Kasumi-1 (cell line): ENCODE measurements at regions not wholly inside any gene's neighbourhood (a gene's known extent, or its start where the extent isn't known, plus 50 kb on each side); places are given as distances from the start of the nearest gene placed in this dataset.
"Not testable (repeated sequence)": the region's sequence is repeated elsewhere in the genome, so short reads cannot be mapped to it uniquely, and the experiment has no call there.

Experiments
- DNase-seq, 2 experiments: peaks; one replicate each; lab custom pipeline; 2025; lab: John Stamatoyannopoulos, UW

DNA sequence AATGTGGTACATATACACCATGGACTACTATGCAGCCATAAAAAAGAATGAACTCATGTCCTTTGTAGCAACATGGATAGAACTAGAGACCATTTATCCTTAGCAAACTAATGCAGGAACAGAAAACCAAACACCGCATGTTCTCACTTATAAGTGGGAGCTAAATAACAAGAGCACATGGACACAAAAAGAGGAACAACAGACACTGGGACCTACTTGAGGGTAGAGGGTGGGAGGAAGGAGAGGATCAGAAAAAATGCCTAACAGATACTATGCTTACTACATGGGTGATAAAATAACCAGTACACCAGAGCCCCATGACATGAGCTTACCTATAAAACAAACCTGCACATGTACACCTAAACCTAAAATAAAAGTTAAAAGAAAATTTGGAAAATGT, 82.0 kb upstream of the ADRB2 start:
- peak; percentile 50 to 53 for DNase-seq

DNA sequence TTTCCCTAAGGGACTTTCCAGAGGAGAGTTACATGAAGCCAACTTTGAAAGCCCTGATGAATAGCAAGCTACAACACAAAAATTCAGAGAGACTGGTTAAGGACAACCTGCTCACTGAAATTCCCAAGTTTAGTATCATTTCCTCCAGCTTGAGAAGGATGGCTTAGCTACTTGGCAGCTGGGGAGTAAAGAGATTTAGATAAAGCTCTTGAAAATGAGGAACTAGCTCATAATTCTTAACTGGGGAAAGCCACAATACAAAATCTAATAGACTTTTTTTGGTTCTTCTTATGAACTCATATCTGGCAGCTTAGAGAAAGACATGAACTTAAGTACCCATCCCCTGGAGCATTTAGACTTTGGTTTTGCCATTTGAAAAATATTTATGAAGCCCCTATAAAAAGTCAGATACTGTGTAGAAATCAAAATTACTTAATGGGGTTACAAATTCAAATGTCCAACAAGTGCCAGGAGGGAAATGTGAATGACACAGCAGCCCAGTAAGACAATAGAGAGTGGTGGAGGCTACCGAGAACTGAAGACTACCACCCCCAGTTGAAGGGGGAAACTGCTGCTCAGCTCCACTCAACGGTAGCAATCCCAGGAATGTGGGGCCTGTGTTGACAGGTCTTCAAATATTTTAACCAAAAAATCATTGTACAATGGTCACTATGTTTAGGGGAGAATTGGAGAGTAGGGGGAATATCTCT, 79.4 kb upstream of the ADRB2 start:
- DNase-seq, result peak; percentile 85 to 86

DNA sequence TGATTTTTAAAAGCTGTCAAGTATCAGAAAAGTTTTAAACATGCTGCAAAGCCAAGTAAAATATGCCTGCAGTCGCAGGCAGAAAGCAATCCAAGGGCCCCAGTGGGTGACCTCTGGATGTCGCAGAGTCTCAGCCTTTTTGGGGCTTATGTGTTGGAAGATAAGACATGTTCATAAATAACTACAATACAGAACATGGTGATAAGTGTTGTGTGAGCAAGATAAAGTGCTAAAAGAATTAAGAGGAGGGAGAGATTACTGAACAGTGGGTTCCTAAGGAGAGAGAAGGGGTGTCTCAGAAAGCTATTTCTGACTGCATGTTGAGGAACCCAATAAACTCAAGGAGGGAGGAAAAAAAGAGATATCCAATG, 78.9 kb upstream of the ADRB2 start:
- no peak for DNase-seq

DNA sequence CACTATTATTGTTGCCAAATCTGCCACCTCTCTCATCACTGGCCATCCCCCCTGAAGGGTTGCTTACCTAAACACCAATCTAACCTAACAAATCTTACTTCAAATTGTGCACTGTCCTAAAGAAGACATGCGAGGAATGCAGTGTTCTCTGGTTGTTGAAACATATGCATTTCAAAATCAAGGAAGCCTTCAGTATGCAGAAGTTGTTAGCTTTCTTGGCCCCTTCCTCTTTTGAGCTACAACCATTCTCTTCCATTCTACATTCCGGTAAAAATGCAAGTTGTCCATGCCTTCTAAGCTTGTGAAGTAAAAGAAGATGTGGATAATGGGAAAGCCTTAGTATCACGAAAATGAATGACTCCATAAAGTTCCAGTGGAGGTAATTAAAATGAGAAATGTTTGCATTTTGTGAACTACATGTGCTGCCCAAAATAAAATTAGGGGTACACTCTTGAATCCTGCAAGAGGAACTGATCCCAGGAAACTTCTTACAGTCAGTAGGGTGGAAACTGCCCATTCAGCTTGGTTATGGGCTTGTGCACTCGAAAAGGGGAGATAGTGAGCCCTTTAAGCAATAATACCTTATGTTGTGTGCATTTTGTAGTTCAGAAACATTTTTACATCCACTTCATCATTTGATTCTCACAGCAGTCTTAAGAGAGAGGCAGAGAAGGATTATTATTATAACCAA, 77.6 kb upstream of the ADRB2 start:
- peak; percentile 67 to 77 for DNase-seq

DNA sequence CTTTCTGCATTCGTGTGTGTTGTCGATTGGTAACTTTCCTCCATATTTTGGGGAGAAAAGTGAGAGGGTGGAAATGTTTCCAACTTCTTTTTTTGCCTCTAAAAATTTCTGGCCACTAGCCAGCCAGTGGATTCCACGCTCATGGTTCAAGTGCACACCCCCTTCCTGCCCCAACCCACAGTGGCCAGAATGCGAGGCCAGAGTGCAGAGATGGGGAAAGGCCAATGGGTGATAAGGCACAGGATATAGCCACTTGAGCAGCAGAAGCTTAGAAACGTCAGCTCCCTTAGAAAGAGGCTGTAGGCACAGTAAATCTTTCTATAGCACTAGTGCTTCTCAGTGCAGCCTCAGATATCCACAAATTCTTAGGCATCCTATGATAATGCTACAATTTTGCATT, 75.8 kb upstream of the ADRB2 start:
- no peak for DNase-seq

DNA sequence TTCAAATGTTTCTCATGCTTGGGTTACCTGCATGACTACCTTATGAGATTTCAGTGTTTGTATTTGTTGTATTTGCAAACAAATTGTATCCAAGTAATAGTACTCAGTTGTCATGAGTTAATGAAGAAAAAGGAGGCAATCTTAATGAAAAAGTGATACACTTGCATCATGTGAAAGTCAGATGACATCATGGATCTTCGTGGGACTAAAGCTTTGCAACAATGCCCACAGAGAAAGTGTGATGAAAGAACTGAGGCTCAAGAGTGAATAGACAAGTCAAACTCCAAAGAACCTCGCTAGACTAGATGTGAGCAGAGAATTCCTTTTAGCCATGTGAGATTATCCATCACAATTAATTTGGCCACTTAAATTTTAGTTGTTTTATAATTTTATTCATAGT, 75.4 kb upstream of the ADRB2 start:
- no peak for DNase-seq

DNA sequence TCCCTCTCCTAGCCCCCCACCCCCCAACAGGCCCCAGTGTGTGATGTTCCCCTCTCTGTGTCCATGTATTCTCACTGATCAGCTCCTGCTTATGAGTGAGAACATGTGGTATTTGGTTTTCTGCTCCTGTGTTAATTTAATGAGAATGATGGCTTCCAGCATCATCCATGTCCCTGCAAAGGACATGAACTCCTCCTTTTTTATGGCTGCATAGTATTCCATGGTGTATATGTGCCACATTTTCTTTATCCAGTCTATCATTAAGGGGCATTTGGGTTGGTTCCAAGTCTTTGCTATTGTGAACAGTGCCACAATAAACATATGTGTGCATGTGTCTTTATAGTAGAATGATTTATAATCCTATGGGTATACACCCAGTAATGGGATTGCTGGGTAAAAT, 74.0 kb upstream of the ADRB2 start:
- not testable (repeated sequence) for DNase-seq

DNA sequence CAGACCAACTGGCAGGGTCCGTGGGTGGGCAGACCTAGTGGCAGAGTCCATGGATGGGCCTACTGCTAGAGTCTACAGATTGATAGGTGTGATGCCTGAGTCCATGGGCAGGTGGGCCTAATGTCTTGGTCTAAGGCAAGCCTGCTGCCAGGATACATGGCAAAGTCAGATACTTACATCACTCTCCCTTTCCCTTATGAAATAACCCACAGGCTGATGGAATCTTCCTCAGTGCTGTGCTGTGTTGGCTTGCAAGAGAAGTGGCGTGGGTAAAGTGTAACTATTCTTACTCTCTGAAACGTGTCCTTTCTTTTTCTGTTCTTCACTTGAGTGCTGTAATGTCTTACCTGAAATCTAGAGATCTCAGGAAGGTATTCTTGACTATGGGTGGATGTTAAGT, 67.3 kb upstream of the ADRB2 start:
- no peak for DNase-seq

DNA sequence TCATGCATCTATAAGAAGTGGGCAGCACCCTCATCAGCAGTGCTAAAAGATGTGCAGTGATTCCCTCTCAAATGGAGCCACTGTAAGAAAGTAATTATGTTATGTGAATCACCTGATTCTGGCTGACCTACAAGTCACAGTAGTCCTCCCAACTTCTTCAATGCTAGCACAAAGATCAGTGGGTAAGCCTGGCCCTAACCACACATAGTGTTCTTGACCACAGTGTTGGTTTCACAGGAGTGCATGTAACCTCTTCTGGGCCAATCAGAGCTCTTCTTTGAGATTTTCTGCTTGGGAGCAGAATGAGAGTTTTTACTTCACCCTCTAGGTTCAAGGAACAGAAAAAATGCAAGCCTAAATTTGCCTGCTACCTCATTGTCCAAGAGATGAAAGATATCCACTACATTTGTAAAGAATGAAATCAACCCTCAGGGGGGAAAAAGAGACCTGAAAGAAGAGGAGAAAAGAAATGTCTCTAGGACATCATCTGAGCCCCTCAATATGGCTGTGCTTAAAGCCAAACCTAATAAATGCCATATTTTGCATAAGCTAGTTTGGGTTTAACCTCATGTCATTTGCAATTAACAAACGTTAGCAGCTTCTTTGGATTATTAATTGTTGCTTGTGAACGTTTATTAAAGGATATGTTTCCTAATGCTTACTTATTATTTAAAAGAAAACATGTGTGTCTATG, 65.3 kb upstream of the ADRB2 start:
- DNase-seq, result no peak

DNA sequence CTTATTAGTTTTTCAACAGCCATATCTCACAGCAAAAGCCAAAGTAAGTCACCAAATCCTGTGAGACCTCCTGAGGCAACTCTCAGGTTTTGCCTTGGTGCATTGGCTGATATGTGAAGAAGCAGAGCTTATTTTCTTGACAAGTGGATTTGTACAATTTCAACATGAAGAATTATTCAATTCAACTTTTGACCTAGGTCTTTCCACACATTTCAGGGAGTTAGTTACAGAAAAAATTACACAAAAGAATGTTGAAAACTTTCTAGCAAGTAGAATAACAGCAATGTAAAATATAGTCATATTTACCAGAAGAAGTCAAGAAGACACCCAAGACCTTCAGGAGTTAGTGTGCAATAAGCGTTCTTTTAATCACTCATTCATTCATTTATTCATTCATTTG, 62.4 kb upstream of the ADRB2 start:
- DNase-seq, result no peak

DNA sequence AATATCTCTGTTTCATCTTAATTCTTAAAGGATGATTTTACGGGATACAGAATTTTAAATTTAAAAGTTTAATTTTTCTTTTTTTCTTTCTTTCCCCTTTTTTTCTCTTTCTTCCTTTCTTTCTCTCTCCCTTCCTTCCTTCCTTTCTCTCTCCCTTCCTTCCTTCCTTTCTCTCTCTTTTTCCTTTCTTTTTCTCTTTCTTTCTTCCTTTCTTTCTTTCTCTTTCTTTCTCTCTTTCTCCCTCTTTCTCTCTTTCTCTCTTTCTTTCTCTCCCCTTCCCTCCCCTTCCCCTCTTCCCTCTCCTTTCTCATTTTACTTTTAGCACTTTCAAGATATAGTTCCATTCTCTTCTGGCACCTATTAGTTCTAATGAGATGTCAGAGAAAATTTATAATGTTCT, 61.4 kb upstream of the ADRB2 start:
- no peak for DNase-seq

DNA sequence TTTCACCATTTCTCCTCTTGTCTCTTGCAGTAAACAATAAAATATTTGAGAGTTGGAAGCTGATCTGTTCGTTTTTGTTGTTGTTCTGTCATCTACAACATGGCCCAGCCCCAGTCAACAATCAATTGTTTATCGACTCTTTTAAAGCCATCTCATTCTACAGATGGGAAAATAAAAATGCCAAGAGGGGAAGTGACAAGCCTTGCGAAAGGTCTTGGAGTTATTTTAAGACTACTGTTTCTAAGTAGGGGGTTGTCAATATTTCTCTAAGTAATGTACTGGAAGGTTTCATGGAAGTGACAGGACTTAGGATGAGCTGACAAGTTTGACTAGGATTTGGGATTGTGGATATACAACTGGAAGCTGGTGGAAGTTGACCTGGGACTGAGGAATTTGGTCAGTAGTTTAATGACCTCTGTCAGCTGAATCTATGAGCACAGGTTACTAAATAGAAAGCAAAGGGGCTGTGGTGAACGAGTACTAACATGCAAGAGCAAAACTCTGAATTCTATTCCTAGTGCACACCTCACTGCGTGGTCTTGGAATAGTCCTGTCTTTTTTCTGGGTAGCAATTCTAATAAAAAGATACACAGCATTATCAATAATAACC, 57.5 kb upstream of the ADRB2 start:
- DNase-seq, result peak; percentile 14 to 32

DNA sequence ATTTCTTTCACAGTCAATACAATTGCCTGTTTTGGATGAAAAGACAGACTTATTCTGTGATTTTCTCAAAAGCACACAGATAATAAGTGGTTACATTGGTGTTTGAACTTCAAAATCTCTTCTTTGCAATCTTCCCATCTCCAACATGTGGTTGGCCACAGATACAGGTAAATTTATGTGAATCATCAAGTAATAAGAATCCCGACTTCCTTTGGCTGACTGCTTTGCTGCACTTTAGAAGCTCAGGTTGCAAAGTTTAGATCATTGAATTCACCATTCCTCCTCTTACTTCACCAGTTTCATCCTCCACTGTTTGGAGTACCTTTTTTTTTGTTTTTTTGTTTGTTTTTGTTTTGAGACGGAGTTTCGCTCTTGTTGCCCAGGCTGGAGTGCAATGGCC, 56.5 kb upstream of the ADRB2 start:
- no peak for DNase-seq

DNA sequence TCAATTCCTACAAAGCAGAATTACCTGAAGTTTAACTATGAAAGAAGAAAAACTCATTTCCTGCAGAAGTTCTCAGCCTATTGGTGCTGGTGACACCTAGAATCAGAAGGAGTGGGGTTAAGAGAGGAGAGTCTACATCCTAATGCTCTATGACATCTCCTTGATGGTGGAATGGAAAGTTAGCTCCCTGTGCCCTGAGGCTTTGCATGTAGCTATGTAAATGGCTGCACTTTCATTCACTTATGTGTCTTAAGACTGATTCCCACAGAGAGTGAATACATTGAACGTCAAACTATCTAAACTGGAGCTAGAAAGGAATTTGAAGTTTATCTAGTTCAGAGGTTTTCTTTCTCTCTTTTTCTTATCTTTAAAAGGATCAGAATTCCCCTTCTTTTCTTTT, 52.1 kb upstream of the ADRB2 start:
- no peak for DNase-seq

DNA sequence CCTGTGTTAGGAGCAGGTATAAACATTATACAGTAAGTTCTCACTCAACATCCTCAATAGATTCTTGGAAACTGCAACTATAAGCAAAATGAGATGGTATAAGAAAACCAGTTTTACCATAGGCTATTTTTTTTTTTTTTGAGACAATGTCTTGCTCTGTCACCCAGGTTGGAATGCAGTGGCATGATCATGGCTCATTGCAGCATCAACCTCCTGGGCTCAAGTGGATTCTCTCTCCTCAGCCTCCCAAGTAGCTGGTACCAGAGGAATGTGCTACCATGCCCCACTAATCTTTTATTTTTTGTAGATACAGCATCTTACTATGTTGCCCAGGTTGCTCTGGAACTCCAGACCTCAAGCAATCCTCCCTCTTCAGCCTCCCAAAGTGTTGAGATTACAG, 50.1 kb upstream of the ADRB2 start:
- no peak for DNase-seq
